ENCODE measurements at regions not wholly inside any gene's neighbourhood (a gene's known extent, or its start where the extent isn't known, plus 50 kb on each side); places are given as distances from the start of the nearest gene placed in this dataset.

- Histone ChIP-seq H3K4me1 (ENCODE audit: insufficient read depth, low read length, poor library complexity, severe bottlenecking) (no peaks in the 10 kb centered on the region), H3K9ac (ENCODE audit: low read depth, low read length, poor library complexity, severe bottlenecking) (no peak overlapping the region), H3K4me2 (ENCODE audit: low read depth, low read length, poor library complexity, severe bottlenecking) (no peak overlapping the region), H3F3A (ENCODE audit: low read depth) (no peaks in the 10 kb centered on the region), H3K9me3 (ENCODE audit: insufficient read depth, low read depth, low read length) (no peaks in the 10 kb centered on the region), H3K4me3 (ENCODE audit: low read length, poor library complexity, severe bottlenecking) (no peak overlapping the region), H3K36me3 (ENCODE audit: insufficient read depth, low read length) (no peaks in the 10 kb centered on the region), H3K27me3 (ENCODE audit: insufficient read depth, low read length, poor library complexity, severe bottlenecking) (no peaks in the 10 kb centered on the region), H3K79me2 (ENCODE audit: insufficient read depth, low read length) (no peaks in the 10 kb centered on the region), H3K9me2 (replicated peaks; ENCODE audit: low read depth, low read length) (no peaks in the 10 kb centered on the region), H4K20me1 (ENCODE audit: insufficient read depth, low read length, poor library complexity, severe bottlenecking) (no peaks in the 10 kb centered on the region), H2AFZ (ENCODE audit: low read length) (no peak overlapping the region)
- no peak for TF ChIP-seq CTCF (conservative IDR thresholded peaks at IDR 0.05; ENCODE audit: low read length)
- no peak for TF ChIP-seq EZH2phosphoT487 (IDR thresholded peaks at IDR 0.05; ENCODE audit: borderline replicate concordance)
Observed at GRCh38 chr4:67106861-67107460, 438.3 kb downstream of the CENPC start.

- H3K4me3 ChIP-seq (ENCODE audit: low read length, poor library complexity, severe bottlenecking), result no peak overlapping the region
- H3K4me2 ChIP-seq (ENCODE audit: low read depth, low read length, poor library complexity, severe bottlenecking), result no peak overlapping the region
- no peaks in the 10 kb centered on the region for H3K36me3 ChIP-seq (ENCODE audit: insufficient read depth, low read length)
- H3K9me2 ChIP-seq (replicated peaks; ENCODE audit: low read depth, low read length), result no peaks in the 10 kb centered on the region
- no peaks in the 10 kb centered on the region for H3K9me3 ChIP-seq (ENCODE audit: insufficient read depth, low read depth, low read length)
- H3K9ac ChIP-seq (ENCODE audit: low read depth, low read length, poor library complexity, severe bottlenecking), result no peak overlapping the region
- no peaks in the 10 kb centered on the region for H3K4me1 ChIP-seq (ENCODE audit: insufficient read depth, low read length, poor library complexity, severe bottlenecking)
- H4K20me1 ChIP-seq (ENCODE audit: insufficient read depth, low read length, poor library complexity, severe bottlenecking), result no peaks in the 10 kb centered on the region
- H2AFZ ChIP-seq (ENCODE audit: low read length), result no peak overlapping the region
- no peaks in the 10 kb centered on the region for H3F3A ChIP-seq (ENCODE audit: low read depth)
- no peaks in the 10 kb centered on the region for H3K27me3 ChIP-seq (ENCODE audit: insufficient read depth, low read length, poor library complexity, severe bottlenecking)
- H3K79me2 ChIP-seq (ENCODE audit: insufficient read depth, low read length), result no peaks in the 10 kb centered on the region
- TF ChIP-seq CTCF (conservative IDR thresholded peaks at IDR 0.05; ENCODE audit: low read length), result no peak
- TF ChIP-seq EZH2phosphoT487 (IDR thresholded peaks at IDR 0.05; ENCODE audit: borderline replicate concordance), result no peak
Observed at GRCh38 chr4:67104145-67104544, 441.2 kb downstream of the CENPC start.

- Histone ChIP-seq H3K4me1 (ENCODE audit: insufficient read depth, low read length, poor library complexity, severe bottlenecking) (no peaks in the 10 kb centered on the region), H3F3A (ENCODE audit: low read depth) (no peaks in the 10 kb centered on the region), H3K4me3 (ENCODE audit: low read length, poor library complexity, severe bottlenecking) (no peak overlapping the region), H3K9me3 (ENCODE audit: insufficient read depth, low read depth, low read length) (no peaks in the 10 kb centered on the region), H4K20me1 (ENCODE audit: insufficient read depth, low read length, poor library complexity, severe bottlenecking) (no peaks in the 10 kb centered on the region), H3K9ac (ENCODE audit: low read depth, low read length, poor library complexity, severe bottlenecking) (no peak overlapping the region), H3K36me3 (ENCODE audit: insufficient read depth, low read length) (no peaks in the 10 kb centered on the region), H3K4me2 (ENCODE audit: low read depth, low read length, poor library complexity, severe bottlenecking) (no peak overlapping the region), H3K27me3 (ENCODE audit: insufficient read depth, low read length, poor library complexity, severe bottlenecking) (no peaks in the 10 kb centered on the region), H3K79me2 (ENCODE audit: insufficient read depth, low read length) (no peaks in the 10 kb centered on the region), H2AFZ (ENCODE audit: low read length) (no peak overlapping the region), H3K9me2 (replicated peaks; ENCODE audit: low read depth, low read length) (no peaks in the 10 kb centered on the region)
- no peak for TF ChIP-seq EZH2phosphoT487 (IDR thresholded peaks at IDR 0.05; ENCODE audit: borderline replicate concordance)
- TF ChIP-seq CTCF (conservative IDR thresholded peaks at IDR 0.05; ENCODE audit: low read length), result peak; percentile 34; the same call in 1 of the 2 replicates
Observed at GRCh38 chr4:67103001-67103747, 442.1 kb downstream of the CENPC start.
